ENCODE measurements at regions not wholly inside any gene's neighbourhood (a gene's known extent, or its start where the extent isn't known, plus 50 kb on each side); places are given as distances from the start of the nearest gene placed in this dataset.

DNA sequence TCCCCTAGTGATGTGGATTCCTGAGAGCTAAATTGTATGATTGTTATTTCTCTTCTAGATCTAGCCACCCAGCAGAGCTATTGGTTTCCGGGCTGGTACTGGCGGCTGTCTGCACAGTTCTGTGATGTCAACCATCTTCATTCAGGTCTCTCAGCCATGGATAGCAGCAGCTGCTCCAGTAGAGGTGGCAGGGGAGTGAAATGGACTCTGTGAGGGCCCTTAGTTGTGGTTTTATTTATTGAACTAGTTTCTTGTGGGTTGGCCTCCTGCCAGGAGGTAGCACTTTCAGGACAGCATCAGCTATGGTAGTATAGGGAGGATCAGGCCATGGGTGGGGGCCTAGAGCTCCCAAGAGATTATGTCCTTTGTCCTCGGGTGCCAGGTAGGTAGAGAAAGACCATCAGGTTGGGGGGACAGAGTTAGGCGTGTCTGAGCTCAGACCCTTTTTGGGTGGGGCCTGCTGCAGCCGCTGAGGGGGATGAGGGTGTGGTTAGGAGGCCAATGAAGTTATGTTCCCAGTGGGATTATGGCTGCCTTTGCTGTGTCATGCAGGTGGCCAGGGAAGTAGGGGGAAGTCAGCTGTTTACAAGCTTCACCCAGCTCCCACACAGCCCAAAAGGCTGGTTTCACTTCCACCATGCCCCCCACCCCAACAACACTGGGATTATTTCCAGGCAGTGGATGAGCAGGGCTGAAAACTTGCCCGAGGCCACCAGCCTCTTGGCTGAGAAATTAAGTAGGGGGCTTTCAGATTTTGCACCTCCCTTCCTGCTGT, 55.1 kb upstream of the RGS4 start:
- Histone ChIP-seq H3K4me1 (ENCODE audit: insufficient read depth) (no peaks in the 10 kb centered on the region), H3K36me3 (ENCODE audit: insufficient read depth) (no peaks in the 10 kb centered on the region), H3K4me3 (ENCODE audit: low read depth, low read length) (no peak overlapping the region), H3K27ac (ENCODE audit: low read depth) (no peak overlapping the region)
- 85% methylated on average over 6 of the region's 6 CpGs for WGBS
- no peak for DNase-seq (ENCODE audit: extremely low spot score)

DNA sequence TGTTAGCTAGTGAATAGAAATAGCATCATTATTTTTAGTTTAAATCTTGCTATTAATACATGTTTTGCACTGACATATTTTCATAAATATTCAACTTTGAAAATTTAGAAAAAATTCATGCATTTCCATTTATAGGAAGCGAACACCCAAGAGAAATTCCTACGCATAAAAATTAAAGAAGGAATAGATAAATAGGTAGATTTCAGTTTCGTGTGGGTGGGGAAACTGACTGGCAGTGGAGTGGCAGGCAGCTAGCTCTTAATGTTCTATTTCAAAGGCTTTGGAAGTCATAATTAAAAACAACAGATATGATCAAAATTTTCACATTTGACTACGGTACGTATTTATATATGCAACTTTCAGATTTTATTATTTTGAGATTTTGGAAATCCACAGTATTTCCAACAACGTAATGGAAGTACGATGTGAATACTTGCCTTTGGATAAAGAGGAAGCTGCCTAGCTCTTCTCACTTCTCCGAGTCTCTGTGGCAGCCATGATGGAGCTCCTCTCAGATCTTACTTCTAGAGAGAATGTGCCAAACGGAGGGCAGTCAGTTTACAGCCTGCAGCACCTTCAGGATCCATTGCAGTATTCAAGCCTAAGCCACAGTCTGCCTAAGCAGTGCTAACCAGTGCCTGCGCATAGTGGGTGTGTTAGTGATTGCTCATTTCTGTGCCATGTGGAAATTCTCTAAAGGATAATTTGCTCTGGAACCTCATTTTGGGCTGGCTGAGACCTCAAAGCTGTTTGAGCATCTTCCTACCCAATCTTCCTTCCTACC, 62.9 kb upstream of the RGS4 start:
- Histone ChIP-seq H3K36me3 (ENCODE audit: insufficient read depth) (no peaks in the 10 kb centered on the region), H3K4me1 (ENCODE audit: insufficient read depth) (no peaks in the 10 kb centered on the region), H3K27ac (ENCODE audit: low read depth) (no peak overlapping the region), H3K4me3 (ENCODE audit: low read depth, low read length) (no peak overlapping the region)
- 92% methylated on average over 10 of the region's 10 CpGs for WGBS
- DNase-seq (ENCODE audit: extremely low spot score): no peak

DNA sequence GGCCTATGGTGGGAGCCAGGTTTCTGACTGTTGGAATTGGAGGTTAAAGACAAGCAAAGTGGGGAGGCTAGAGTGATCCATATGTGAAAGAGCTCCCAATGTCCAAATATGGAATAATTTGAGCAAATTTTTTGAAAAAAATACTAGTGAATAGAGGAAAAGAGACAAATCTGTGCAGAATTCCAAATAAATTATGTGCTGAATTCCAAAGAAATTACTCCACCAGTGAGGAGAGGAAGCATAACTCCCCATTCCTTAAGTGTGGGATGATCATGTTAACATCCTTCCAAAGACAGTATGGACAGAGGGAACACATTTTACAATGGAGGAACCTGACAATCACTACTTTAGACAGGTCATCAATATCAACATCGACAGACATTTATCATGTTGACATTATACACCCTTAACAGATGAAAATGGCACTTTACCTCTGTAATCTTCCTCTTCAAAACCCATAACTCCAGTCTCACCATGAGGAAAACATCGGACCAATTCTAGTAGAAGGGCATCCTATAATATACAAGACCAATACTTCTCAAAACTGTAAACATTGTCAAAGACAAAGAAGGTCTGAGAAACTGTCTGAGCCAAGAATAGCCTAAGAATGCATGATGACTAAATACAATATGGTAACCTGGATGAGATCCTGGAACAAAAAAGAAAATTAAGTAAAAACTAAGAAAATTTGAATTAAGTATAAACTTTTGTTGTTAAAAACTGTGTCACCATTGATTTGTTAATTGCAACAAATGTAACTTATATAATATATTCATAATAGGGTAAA, 71.5 kb upstream of the RGS4 start:
- WGBS: 85% methylated on average over 2 of the region's 2 CpGs
- no peak for DNase-seq (ENCODE audit: extremely low spot score)

DNA sequence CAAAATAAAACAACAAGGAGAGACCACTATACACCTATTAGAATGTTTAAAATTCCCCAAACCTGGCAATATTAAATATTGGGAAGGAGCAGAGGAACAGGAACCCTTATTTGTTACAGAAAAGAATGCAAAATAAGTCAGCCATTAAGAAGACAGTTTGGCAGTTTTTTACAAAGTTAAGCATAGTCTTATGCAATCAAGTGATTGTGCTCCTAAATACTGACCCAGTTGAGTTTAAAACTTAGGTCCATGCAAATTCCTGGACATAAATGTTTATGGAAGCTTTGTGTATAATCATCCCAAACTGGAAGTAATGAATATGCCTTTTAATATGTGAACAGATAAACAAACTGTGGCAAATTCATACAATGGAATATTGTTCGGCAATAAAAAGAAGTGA, 72.9 kb upstream of the RGS4 start:
- no peaks in the 10 kb centered on the region for H3K4me1 ChIP-seq (ENCODE audit: insufficient read depth)
- no peaks in the 10 kb centered on the region for H3K36me3 ChIP-seq (ENCODE audit: insufficient read depth)
- DNase-seq (ENCODE audit: extremely low spot score): no peak
- H3K4me3 ChIP-seq (ENCODE audit: low read depth, low read length): no peak overlapping the region
- no peak overlapping the region for H3K27ac ChIP-seq (ENCODE audit: low read depth)
- 85% methylated on average over 1 of the region's 1 CpG for WGBS

More for the DNA sequence above, 71.5 kb upstream of the RGS4 start:
- no peaks in the 10 kb centered on the region for H3K4me1 ChIP-seq (ENCODE audit: insufficient read depth)
- H3K27ac ChIP-seq (ENCODE audit: low read depth): no peak overlapping the region
- no peak overlapping the region for H3K4me3 ChIP-seq (ENCODE audit: low read depth, low read length)
- no peaks in the 10 kb centered on the region for H3K36me3 ChIP-seq (ENCODE audit: insufficient read depth)

DNA sequence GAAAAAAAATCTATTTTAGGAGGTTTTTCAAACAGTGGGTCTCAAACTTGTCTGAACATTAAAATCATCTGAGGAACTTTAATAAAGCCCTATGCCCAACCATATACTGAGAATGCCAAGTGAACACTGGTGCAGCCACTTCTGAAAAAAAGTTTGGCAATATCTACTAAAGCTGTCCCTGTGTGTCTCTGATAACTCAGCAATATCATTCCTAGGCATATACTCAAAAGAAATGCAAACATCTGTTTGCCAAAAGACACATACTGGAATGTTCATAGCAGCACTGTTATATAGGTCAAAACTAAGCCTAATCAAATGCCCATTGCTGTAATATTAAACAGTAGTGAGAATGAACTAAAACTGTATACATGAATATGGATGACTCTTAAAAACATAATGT, 74.2 kb upstream of the RGS4 start:
- DNase-seq (ENCODE audit: extremely low spot score): no peak
- Histone ChIP-seq H3K4me1 (ENCODE audit: insufficient read depth) (no peaks in the 10 kb centered on the region), H3K27ac (ENCODE audit: low read depth) (no peak overlapping the region), H3K4me3 (ENCODE audit: low read depth, low read length) (no peak overlapping the region), H3K36me3 (ENCODE audit: insufficient read depth) (no peaks in the 10 kb centered on the region)

DNA sequence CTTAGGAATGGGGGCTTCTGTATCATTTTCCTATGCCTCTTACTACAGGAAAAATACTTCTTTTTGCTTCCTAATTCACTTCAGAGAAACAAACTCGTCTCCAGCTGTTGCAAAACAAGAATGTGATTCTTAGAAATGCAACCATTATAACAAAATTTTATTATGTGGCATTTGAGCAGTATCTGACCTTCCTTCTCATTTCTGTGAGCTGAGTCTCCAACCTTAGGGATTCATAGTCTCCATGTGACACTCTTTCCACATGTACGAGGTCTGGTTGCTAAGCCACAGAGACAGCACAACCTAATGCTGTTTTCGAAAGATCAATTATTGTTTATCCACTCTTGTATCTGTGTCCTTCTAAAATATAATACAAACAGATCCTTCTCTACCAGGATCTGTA, 75.3 kb upstream of the RGS4 start:
- DNase-seq (ENCODE audit: extremely low spot score): no peak
- H3K4me3 ChIP-seq (ENCODE audit: low read depth, low read length): no peak overlapping the region
- 45% methylated on average over 3 of the region's 3 CpGs for WGBS
- no peak overlapping the region for H3K27ac ChIP-seq (ENCODE audit: low read depth)
- no peaks in the 10 kb centered on the region for H3K36me3 ChIP-seq (ENCODE audit: insufficient read depth)
- H3K4me1 ChIP-seq (ENCODE audit: insufficient read depth): no peaks in the 10 kb centered on the region

DNA sequence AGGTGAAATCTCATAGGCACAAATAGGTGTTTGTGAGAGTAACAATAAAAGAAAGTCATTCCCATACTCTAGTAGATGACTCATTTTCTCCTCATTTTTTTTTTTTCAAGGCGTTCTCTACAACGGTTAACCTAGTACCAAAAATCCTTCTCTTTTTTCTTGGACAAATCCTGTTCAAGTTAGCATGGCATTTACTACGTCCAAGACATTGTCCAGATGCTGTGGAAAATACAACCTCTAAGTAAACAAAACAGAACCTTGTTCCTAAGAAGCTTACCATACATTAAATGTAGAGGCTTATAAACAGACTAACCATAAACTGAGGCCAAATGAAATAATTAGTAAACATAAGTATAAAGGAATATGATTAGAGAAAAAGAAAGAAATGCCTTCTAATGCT, 76.2 kb upstream of the RGS4 start:
- WGBS: 34% methylated on average over 3 of the region's 3 CpGs
- DNase-seq (ENCODE audit: extremely low spot score): no peak

DNA sequence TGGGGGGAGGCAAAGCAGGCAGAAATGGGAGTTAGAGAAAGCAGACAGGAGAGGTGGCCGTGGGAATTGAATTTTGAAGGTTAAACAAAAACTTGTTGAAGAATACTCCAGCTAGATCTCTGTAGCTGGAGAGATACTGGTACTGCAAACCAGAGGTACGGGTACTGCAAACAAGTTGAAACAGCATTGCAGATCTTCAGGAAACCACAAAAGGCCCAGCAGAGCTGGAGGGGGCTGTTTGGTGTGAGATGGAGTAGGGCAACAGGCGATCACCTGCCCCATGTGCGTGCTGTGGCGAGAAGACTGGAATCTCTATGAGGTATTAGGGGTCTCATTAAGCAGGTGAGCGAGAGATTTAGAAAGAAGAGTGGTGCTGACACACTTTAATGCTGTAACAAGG, 77.7 kb upstream of the RGS4 start:
- 90% methylated on average over 6 of the region's 6 CpGs for WGBS
- Histone ChIP-seq H3K4me1 (ENCODE audit: insufficient read depth) (no peaks in the 10 kb centered on the region), H3K4me3 (ENCODE audit: low read depth, low read length) (no peak overlapping the region), H3K27ac (ENCODE audit: low read depth) (no peak overlapping the region), H3K36me3 (ENCODE audit: insufficient read depth) (no peaks in the 10 kb centered on the region)
- DNase-seq (ENCODE audit: extremely low spot score): no peak

More for the DNA sequence above, 76.2 kb upstream of the RGS4 start:
- H3K4me1 ChIP-seq (ENCODE audit: insufficient read depth): no peaks in the 10 kb centered on the region
- H3K27ac ChIP-seq (ENCODE audit: low read depth): no peak overlapping the region
- no peaks in the 10 kb centered on the region for H3K36me3 ChIP-seq (ENCODE audit: insufficient read depth)
- H3K4me3 ChIP-seq (ENCODE audit: low read depth, low read length): no peak overlapping the region

DNA sequence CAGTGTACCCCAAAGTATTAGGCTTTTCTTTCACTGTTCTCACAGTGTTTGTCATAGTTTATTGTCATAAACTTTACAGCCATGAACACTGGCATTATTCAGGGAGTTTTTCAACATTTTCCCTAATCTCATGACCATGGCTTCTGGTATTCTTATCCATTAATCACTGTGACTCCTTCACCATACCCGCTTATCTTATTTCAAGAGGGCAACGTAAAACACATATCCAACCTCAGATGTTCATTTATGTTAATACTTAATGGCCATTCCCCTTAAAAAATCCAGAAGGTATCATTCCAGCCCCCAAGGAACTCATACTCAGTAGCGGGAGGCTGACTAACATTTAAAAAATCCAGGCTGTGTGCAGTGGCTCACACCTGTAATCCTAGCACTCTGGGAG, 78.5 kb upstream of the RGS4 start:
- no peaks in the 10 kb centered on the region for H3K4me1 ChIP-seq (ENCODE audit: insufficient read depth)
- DNase-seq (ENCODE audit: extremely low spot score): no peak
- no peak overlapping the region for H3K27ac ChIP-seq (ENCODE audit: low read depth)
- no peak overlapping the region for H3K4me3 ChIP-seq (ENCODE audit: low read depth, low read length)
- H3K36me3 ChIP-seq (ENCODE audit: insufficient read depth): no peaks in the 10 kb centered on the region
- 88% methylated on average over 3 of the region's 3 CpGs for WGBS

DNA sequence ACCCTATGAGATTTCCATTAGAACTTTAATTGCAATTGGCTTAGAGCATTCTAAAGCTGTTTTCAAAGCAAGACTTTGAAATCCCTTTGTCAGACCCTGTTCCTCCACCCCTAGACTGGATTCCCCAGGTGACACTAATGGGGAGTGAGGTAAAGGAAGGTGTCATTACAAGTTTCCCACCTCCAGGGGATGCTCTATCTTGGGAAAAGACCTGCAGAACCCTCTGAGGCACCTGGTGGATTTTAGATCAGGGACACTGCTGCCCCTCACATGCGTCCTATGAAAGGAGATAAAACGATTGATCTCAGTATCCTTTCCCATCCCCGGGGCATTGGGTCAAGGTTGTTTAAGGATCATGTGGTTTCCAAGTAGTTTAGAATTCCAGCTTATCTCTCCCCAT, 80.3 kb upstream of the RGS4 start:
- DNase-seq (ENCODE audit: extremely low spot score): no peak
- no peak overlapping the region for H3K27ac ChIP-seq (ENCODE audit: low read depth)
- no peaks in the 10 kb centered on the region for H3K4me1 ChIP-seq (ENCODE audit: insufficient read depth)
- no peaks in the 10 kb centered on the region for H3K36me3 ChIP-seq (ENCODE audit: insufficient read depth)
- H3K4me3 ChIP-seq (ENCODE audit: low read depth, low read length): no peak overlapping the region
- WGBS: 71% methylated on average over 3 of the region's 3 CpGs

DNA sequence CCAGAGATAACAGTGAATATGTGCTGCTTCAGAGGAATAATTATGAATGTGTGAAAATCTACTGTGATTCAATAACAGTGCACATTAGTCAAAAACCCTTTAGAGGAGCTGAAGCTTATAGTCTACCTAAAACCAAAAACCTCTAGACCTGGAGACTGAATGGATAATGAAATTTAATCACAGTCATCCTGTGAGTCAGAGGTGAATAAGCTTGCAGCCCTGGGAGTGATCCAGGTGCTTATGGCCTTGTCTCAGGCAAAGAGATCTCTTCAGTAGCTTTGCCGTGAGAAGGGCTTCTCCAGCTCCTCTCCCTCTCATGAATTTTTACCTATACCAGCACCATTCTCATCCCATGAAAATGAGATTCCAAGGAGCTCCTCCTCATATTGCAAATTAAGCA, 81.3 kb upstream of the RGS4 start:
- Histone ChIP-seq H3K27ac (ENCODE audit: low read depth) (no peak overlapping the region), H3K4me1 (ENCODE audit: insufficient read depth) (no peaks in the 10 kb centered on the region), H3K4me3 (ENCODE audit: low read depth, low read length) (no peak overlapping the region), H3K36me3 (ENCODE audit: insufficient read depth) (no peaks in the 10 kb centered on the region)
- DNase-seq (ENCODE audit: extremely low spot score): no peak
- WGBS: 88% methylated on average over 1 of the region's 1 CpG

DNA sequence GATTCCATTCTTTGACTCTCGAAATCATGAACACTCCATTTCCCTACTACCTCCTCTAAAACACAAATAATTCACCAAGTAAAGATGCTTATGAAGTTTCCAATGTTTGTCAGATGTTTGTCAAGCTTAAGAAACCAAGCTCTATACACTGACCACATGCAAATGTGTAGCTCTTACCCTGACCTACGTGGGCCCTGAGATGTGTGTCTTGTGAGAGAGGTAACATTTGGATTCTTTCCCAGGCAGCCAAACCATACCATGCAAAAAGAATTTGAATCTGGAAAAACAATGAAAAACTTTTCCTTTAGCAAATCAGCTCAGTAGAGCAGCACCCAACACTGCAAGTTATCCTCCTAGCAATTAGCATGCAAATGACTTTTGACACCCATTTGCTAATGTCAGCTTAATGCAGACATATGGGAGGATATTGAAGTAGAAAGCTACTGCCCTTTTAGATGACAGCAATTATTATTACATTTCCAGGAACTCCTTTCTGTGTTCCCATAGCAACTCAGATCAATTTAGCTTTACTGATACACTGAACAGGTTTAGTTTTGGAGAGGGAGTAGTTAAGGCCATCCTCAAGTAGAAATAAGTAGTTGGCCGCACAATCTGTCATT, 83.2 kb upstream of the RGS4 start:
- 91% methylated on average over 3 of the region's 3 CpGs for WGBS
- no peaks in the 10 kb centered on the region for H3K36me3 ChIP-seq (ENCODE audit: insufficient read depth)
- no peak overlapping the region for H3K4me3 ChIP-seq (ENCODE audit: low read depth, low read length)
- no peak overlapping the region for H3K27ac ChIP-seq (ENCODE audit: low read depth)
- no peak for DNase-seq (ENCODE audit: extremely low spot score)
- H3K4me1 ChIP-seq (ENCODE audit: insufficient read depth): no peaks in the 10 kb centered on the region

DNA sequence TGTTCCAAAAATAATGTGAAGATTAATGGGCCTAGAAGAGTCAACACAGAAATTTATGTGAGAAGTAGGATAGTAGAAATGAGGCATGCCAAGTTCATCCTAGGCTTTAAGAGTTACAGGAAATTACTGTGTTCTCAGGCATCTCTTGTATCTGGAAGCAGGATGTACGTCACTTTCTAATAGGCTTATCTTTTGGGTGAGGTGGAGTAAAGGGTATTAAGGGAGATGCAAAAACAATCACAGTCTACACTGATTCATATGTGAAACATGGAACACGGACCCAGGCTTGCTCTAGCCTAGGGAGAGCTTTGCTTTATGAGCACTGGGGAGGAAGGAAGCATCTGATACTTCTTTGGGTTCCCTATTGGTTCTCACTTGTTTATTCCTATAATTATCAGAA, 84.5 kb upstream of the RGS4 start:
- Histone ChIP-seq H3K27ac (ENCODE audit: low read depth) (no peak overlapping the region), H3K36me3 (ENCODE audit: insufficient read depth) (no peaks in the 10 kb centered on the region), H3K4me1 (ENCODE audit: insufficient read depth) (no peaks in the 10 kb centered on the region), H3K4me3 (ENCODE audit: low read depth, low read length) (no peak overlapping the region)
- WGBS: 51% methylated on average over 2 of the region's 2 CpGs
- no peak for DNase-seq (ENCODE audit: extremely low spot score)
